GM06990 (cell line): ENCODE measurements at regions not wholly inside any gene's neighbourhood (a gene's known extent, or its start where the extent isn't known, plus 50 kb on each side); places are given as distances from the start of the nearest gene placed in this dataset.
"Not testable (repeated sequence)": the region's sequence is repeated elsewhere in the genome, so short reads cannot be mapped to it uniquely, and the experiment has no call there.

ENCODE experiments used
- DNase-seq: peaks from one replicate; pipeline ENCODE4 v3.0.0-alpha.2; 2011; ENCODE audit not compliant: insufficient read length; ENCODE audit errors: extremely low read depth
- H3K27me3 ChIP-seq: replicated peaks from 2 replicates; pipeline ENCODE4 v1.6.0; 2011; ENCODE audit warnings: low read length; ENCODE audit not compliant: control insufficient read depth, insufficient read depth
- H3K36me3 ChIP-seq: 2 replicates; pipeline ENCODE4 v1.5.1; 2011; ENCODE audit warnings: low read length; ENCODE audit not compliant: control insufficient read depth, insufficient read depth
- H3K4me3 ChIP-seq: replicated peaks from 2 replicates; pipeline ENCODE4 v1.5.1; 2011; ENCODE audit warnings: low read depth, mild to moderate bottlenecking, control low read depth, low read length
- TF ChIP-seq, protein P1 (sequence below): IDR thresholded peaks from 2 replicates; pipeline ENCODE4 v1.5.1; 2011; ENCODE audit warnings: low read length, control low read depth, mild to moderate bottlenecking, inconsistent platforms; ENCODE audit not compliant: insufficient read depth, poor library complexity, severe bottlenecking

DNA sequence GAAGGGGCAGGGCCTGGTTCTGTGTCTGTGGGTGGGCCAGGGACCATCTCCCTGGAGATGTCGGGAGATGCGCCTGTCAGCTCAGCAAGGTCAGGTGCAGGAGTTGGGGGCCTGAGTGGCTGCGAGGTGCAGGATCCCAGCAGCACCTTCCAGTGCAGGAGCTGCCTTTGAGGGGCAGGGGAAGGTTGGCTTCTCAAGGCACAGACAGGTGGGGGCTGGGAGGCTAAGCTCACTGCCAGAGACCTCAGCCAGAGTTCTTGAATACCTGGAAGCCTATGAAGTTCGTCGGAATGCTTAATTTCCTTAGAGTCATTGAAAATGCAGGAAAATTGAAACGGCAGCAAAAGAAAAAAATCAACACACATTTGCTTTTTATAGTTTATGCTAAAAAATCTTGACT is 72.8 kb upstream of the CRYM start:
- not testable (repeated sequence) for H3K27me3 ChIP-seq, H3K36me3 ChIP-seq, H3K4me3 ChIP-seq, DNase-seq

DNA sequence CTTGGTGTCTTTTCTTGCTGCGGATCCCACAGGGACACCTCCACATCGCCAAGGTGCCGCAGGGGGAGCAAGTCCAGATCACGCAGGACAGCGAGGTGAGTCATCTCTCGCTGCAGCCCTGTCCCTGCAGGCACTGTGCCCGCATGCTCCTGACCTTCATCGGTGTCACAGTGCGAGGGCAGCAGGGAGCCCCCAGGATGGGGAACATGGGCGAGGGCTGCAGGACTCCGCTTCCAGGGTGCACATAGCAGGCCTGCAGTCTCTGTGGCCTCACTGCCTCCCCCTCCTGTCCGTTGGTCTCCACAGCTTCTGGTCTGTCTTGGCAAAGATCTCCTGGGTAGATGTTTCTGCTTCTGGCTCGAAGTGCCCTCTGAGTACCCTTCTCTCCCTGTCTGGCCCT is 71.2 kb upstream of the CRYM start:
- H3K36me3 ChIP-seq, H3K4me3 ChIP-seq, H3K27me3 ChIP-seq, DNase-seq: not testable (repeated sequence)

DNA sequence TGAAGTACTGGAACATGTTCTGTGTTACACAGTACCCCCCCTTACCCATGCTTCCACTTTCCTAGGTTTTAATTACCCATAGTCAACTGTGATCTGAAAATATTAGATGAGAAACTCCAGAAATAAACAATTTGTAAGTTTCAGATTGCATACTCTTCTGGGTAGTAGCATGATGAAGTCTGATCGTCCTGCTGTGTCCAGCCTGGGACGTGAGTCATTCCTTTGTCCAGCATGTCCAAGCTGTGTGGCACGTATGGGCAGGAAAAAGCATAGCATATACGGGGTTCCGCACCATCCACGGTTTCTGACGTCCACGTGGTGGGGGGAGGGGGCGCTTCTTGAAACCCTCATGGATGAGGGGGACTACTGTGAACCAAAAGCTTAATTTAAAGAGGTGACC is 70.7 kb upstream of the CRYM start:
- not testable (repeated sequence) for H3K36me3 ChIP-seq, H3K4me3 ChIP-seq, H3K27me3 ChIP-seq, DNase-seq

DNA sequence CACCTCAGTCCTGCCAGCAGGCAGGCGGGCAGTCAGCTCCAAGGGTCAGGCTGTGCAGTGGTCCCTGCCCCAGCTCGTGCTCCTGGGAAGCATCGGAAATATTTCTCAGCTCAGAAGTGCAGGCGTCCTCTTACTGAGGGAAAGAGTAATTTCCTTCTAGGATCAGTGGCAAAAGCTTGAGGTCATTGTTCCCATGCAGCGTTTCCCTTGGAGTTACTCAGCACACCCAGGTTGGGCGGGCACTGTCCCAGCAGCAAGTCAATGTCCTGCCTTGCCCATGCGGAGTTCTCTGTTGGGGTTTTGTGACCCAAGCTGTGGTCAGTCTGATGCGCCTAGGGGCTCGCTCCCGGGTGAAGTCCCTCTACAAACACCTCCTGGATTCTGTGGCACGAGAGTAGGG is 69.4 kb upstream of the CRYM start:
- not testable (repeated sequence) for H3K4me3 ChIP-seq

DNA sequence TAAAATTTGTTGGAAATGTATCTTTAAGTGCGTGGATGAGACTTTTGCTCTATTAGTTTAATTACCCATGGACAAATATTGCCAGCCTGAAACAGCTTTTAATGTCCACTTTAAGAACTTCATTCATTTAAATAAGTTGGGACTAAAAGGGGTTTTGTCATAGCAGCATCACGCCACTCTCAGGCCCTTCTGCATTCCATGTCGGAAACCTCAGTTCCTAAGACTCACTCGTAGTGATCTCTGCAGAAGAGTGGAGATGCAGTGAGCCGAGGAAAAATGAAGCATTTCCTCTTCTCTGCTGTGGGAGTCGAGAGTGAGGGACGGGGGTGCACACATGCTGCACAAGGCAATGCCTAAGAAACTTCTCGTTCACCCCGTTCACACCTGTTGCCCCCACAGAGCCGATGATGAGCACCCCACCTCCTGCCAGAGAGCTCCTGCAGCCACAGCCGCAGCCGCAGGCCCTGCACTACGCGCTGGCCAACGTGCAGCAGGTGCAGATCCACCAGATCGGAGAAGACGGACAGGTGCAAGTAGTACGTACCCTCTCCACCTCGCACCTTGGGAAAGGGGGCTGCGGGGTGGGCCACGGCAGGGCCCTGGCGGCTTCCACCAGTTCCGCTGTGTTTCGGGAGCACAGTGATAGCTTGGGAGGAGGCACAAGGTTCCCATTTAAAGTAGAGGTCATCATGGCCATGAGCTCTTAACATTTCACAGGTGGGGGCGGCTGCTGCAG is 68.8 kb upstream of the CRYM start:
- not testable (repeated sequence) for H3K36me3 ChIP-seq, DNase-seq, H3K27me3 ChIP-seq, H3K4me3 ChIP-seq

More for the DNA sequence above, 69.4 kb upstream of the CRYM start:
- not testable (repeated sequence) for H3K36me3 ChIP-seq, DNase-seq, H3K27me3 ChIP-seq

DNA sequence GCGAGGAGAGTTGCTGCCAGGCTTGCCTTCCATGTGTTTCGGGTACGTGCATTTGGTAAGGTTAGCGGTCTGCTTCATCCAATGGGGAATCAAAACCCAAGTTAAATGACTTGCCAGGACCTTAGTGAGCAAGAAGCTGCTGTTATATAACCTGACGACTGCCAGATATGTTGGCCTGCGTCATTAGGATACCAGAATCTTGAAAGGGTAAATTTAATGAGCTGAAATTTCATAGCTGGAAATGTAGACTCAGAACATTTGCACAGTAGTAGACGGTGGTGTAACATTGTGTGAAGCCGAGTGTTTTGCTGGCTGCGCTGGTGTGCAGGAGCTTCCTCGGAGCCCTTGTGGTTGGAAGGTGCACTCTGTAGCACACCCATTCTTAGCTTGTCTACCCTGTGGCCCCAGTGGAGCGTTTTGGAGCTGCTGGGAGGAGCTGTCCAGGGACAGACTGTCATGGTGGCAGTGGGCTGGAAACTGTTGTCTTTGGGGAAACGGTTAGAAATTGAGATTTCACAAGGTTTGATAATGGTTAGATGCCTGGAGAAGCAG is 66.3 kb upstream of the CRYM start:
- not testable (repeated sequence) for DNase-seq, H3K4me3 ChIP-seq, H3K27me3 ChIP-seq, H3K36me3 ChIP-seq

DNA sequence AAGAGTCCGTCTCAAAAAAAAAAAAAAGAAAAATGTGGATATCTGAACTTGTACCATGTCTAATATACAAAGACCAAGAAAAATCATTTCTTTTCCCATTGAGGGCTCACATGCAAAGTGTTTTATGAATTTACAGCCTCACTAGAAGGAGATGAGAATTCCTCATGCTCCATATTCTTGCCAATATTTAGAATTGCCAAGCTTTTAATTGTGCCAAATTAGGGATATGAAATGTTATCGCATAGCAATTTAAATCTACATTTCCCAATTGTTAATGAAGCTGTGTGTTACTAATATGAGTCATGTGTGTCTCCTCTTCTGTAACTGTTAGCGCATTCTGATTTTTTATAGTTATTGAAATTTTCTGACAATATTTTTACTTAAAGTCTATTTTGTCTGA is 63.0 kb upstream of the CRYM start:
- TF ChIP-seq, protein P1, sequence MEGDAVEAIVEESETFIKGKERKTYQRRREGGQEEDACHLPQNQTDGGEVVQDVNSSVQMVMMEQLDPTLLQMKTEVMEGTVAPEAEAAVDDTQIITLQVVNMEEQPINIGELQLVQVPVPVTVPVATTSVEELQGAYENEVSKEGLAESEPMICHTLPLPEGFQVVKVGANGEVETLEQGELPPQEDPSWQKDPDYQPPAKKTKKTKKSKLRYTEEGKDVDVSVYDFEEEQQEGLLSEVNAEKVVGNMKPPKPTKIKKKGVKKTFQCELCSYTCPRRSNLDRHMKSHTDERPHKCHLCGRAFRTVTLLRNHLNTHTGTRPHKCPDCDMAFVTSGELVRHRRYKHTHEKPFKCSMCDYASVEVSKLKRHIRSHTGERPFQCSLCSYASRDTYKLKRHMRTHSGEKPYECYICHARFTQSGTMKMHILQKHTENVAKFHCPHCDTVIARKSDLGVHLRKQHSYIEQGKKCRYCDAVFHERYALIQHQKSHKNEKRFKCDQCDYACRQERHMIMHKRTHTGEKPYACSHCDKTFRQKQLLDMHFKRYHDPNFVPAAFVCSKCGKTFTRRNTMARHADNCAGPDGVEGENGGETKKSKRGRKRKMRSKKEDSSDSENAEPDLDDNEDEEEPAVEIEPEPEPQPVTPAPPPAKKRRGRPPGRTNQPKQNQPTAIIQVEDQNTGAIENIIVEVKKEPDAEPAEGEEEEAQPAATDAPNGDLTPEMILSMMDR: no peak
- no peak for DNase-seq

DNA sequence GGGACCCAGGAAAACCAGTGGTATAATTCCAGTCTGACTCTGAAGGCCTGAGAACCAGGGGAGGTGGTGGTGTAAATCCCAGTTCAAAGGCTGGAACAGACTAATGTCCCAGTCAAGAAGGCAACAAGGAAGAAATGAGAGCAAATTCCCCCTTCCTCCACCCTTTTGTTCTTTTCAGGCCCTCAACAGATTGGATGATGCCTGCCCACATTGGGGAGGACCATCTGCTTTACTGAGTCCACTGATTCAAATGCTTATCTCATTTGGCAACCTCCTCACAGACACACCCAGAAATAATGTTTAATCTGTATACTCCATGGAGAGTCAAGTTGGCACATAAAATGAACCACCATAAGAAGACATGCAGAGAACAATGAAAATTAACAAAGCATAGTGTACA is 61.9 kb upstream of the CRYM start:
- no peaks in the 10 kb centered on the region for H3K27me3 ChIP-seq
- no peak overlapping the region for H3K4me3 ChIP-seq
- H3K36me3 ChIP-seq: no peaks in the 10 kb centered on the region
- no peak for DNase-seq
- TF ChIP-seq, protein P1: no peak

More for the DNA sequence above, 63.0 kb upstream of the CRYM start:
- Histone ChIP-seq H3K27me3 (no peaks in the 10 kb centered on the region), H3K36me3 (no peaks in the 10 kb centered on the region), H3K4me3 (no peak overlapping the region)

DNA sequence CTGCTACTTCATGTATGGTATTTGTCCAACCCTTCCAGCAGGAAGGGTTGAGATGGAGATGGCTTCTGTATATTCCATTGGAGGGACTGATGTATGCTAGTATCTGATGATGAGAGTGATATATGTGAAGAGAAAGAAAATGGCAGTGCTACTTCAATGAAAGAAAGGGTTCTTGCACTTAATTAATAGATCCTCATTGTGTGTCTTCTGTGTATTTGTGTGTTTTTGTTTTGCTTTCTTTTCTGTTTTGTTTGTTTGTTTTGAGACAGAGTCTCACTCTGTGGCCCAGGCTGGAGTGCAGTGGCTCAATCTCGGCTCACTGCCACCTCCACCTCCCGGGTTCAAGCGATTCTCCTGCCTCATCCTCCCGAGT is 61.2 kb upstream of the CRYM start:
- no peak for DNase-seq
- no peaks in the 10 kb centered on the region for H3K27me3 ChIP-seq
- TF ChIP-seq, protein P1: no peak
- H3K36me3 ChIP-seq: no peaks in the 10 kb centered on the region
- no peak overlapping the region for H3K4me3 ChIP-seq
